Colonic mucosa (tissue), 4 donors: ENCODE measurements at regions not wholly inside any gene's neighbourhood (a gene's known extent, or its start where the extent isn't known, plus 50 kb on each side); places are given as distances from the start of the nearest gene placed in this dataset.

Experiments
- DNase-seq: peaks from one replicate; pipeline ENCODE4 v3.0.0-alpha.2; 2020
- H3K27ac ChIP-seq: fragments of 200-600 bp; one replicate; pipeline ENCODE4 v1.8.0; 2021
- H3K27me3 ChIP-seq: fragments of 200-600 bp; one replicate; pipeline ENCODE4 v1.8.0; 2021
- H3K36me3 ChIP-seq: fragments of 200-600 bp; one replicate; pipeline ENCODE4 v1.8.0; 2021
- H3K4me1 ChIP-seq: fragments of 200-600 bp; one replicate; pipeline ENCODE4 v1.8.0; 2021; ENCODE audit warnings: mild to moderate bottlenecking
- H3K4me3 ChIP-seq: fragments of 200-600 bp; one replicate; pipeline ENCODE4 v1.8.0; 2021
- H3K9ac ChIP-seq, 2 donors: one replicate each; pipeline ENCODE4 v1.7.0; 2013; ENCODE audit warnings: control low read depth in 2 of 2, low read depth in 2 of 2, low read length in 2 of 2
- H3K9me3 ChIP-seq: fragments of 200-600 bp; one replicate; pipeline ENCODE4 v1.8.0; 2021
- CTCF ChIP-seq: fragments of 200-600 bp; IDR thresholded peaks from one replicate; pipeline ENCODE4 v1.8.0; 2022; ENCODE audit warnings: antibody characterized with exemption, mild to moderate bottlenecking
- intact Hi-C: fragments of 100-400 bp; cut with DNase I; formaldehyde crosslinking; loops from one replicate; pipeline ENCODE4 v1.14.1; 2022
- donor health status: healthy.
- donor health status: DM: no; HTN: no; CAD: no.
- donor health status: DM: no; HTN: no; CAD: no.

GRCh38 chr6:164066335-164066734 lies 651.8 kb downstream of the QKI start:
- H3K9ac ChIP-seq = no peak overlapping the region
- DNase-seq = no peak

GRCh38 chr6:164063346-164063745 lies 648.8 kb downstream of the QKI start:
- TF ChIP-seq CTCF = no peak
- no peaks in the 10 kb centered on the region for H3K27me3 ChIP-seq
- no peaks in the 10 kb centered on the region for H3K36me3 ChIP-seq
- no peaks in the 10 kb centered on the region for H3K9me3 ChIP-seq
- no peak for DNase-seq
- H3K4me3 ChIP-seq = no peak overlapping the region
- H3K4me1 ChIP-seq = no peaks in the 10 kb centered on the region
- intact Hi-C loops = no loop called here
- H3K9ac ChIP-seq = no peak overlapping the region
- no peak overlapping the region for H3K27ac ChIP-seq

More at GRCh38 chr6:164066335-164066734, 651.8 kb downstream of the QKI start:
- TF ChIP-seq CTCF = no peak
- Histone ChIP-seq H3K36me3 (no peaks in the 10 kb centered on the region), H3K4me3 (no peak overlapping the region), H3K9me3 (no peaks in the 10 kb centered on the region), H3K27me3 (no peaks in the 10 kb centered on the region), H3K27ac (no peak overlapping the region), H3K4me1 (no peaks in the 10 kb centered on the region)
- intact Hi-C loops = no loop called here

- Histone ChIP-seq H3K27ac (no peak overlapping the region), H3K9ac (no peak overlapping the region), H3K4me1 (no peaks in the 10 kb centered on the region), H3K36me3 (no peaks in the 10 kb centered on the region), H3K4me3 (no peak overlapping the region), H3K9me3 (no peaks in the 10 kb centered on the region), H3K27me3 (no peaks in the 10 kb centered on the region)
- TF ChIP-seq CTCF = no peak
- intact Hi-C loops = no loop called here
- DNase-seq = no peak
Measured at GRCh38 chr6:164062872-164063271, 648.4 kb downstream of the QKI start.

- H3K9ac ChIP-seq = no peak overlapping the region
- H3K9me3 ChIP-seq = no peaks in the 10 kb centered on the region
- H3K4me1 ChIP-seq = no peaks in the 10 kb centered on the region
- no peak for DNase-seq
- H3K36me3 ChIP-seq = no peaks in the 10 kb centered on the region
- H3K4me3 ChIP-seq = no peak overlapping the region
- intact Hi-C loops = no loop called here
- no peaks in the 10 kb centered on the region for H3K27me3 ChIP-seq
- TF ChIP-seq CTCF = no peak
- H3K27ac ChIP-seq = no peak overlapping the region
Measured at GRCh38 chr6:164057876-164058275, 643.4 kb downstream of the QKI start.

GRCh38 chr6:164051427-164051826 lies 636.9 kb downstream of the QKI start:
- Histone ChIP-seq H3K36me3 (no peaks in the 10 kb centered on the region), H3K9me3 (no peaks in the 10 kb centered on the region), H3K27ac (no peak overlapping the region), H3K9ac (no peak overlapping the region), H3K4me1 (no peaks in the 10 kb centered on the region), H3K4me3 (no peak overlapping the region), H3K27me3 (no peaks in the 10 kb centered on the region)
- DNase-seq = no peak
- intact Hi-C loops = no loop called here
- no peak for TF ChIP-seq CTCF

GRCh38 chr6:164049517-164049988 lies 635.0 kb downstream of the QKI start:
- DNase-seq = no peak
- intact Hi-C loops = no loop called here
- H3K27ac ChIP-seq = no peak overlapping the region
- H3K9ac ChIP-seq = no peak overlapping the region
- H3K4me1 ChIP-seq = no peaks in the 10 kb centered on the region
- H3K27me3 ChIP-seq = no peaks in the 10 kb centered on the region
- no peak for TF ChIP-seq CTCF
- H3K9me3 ChIP-seq = no peaks in the 10 kb centered on the region
- H3K36me3 ChIP-seq = no peaks in the 10 kb centered on the region
- H3K4me3 ChIP-seq = no peak overlapping the region
